K562 (cell line): ENCODE measurements at regions not wholly inside any gene's neighbourhood (a gene's known extent, or its start where the extent isn't known, plus 50 kb on each side); places are given as distances from the start of the nearest gene placed in this dataset.
A peak's percentile ranks its signal among the peaks of the same experiment; 100 is the strongest.

ENCODE experiments used
- ATAC-seq: fragments of 200-7000 bp; cut with Tn5 transposase; 3 replicates; pipeline ENCODE4 v1.9.1; 2020; ENCODE audit warnings: moderate library complexity
- BruUV-seq: library from RNA; stranded (reverse); fragments of 400-500 nt; replicated peaks from 2 replicates; lab custom pipeline; 2021; lab: Mats Ljungman, UMichigan
- CTCF ChIA-PET: fragments of 300-600 bp; formaldehyde crosslinking; extraction: SDS; loops from one replicate; lab custom pipeline; 2021; ENCODE audit warnings: low intra/inter-chr PET ratio; lab: Yijun Ruan, JAX
- POLR2A ChIA-PET: fragments of 300-600, 350-650 bp; sonication (Branson Sonifier 250); formaldehyde crosslinking; extraction: SDS; loops from one replicate; lab custom pipeline; 2021; ENCODE audit warnings: antibody characterized with exemption, inconsistent platforms; lab: Yijun Ruan, JAX
- DNase-seq, 4 experiments: peaks; one replicate each; pipeline versions ENCODE4 v3.0.0 to v3.0.0-alpha.2; 2011 to 2018; ENCODE audit warnings: low spot score in 3 of 4, mixed read lengths in 3 of 4; ENCODE audit errors: extremely low read depth in 1 of 4
- FAIRE-seq: peaks from 2 replicates; lab custom pipeline; 2011; peaks lifted over from hg19 to GRCh38; lab: Jason Lieb, UNC
- H2AFZ ChIP-seq: 2 replicates; pipeline ENCODE4 v1.6.0; 2011; ENCODE audit warnings: low read depth, low read length, control low read depth, inconsistent platforms
- H3K27ac ChIP-seq: fragments of 200-600 bp; 3 replicates; pipeline ENCODE4 v1.8.0; 2011; ENCODE audit warnings: low read depth, mild to moderate bottlenecking, control low read depth, inconsistent platforms, low read length, moderate library complexity, mixed read lengths; ENCODE audit errors: extremely low read depth
- H3K27me3 ChIP-seq, 2 experiments: fragments of 300-600 bp in 1 of 2; 2 replicates in 1 of 2; 3 replicates in 1 of 2; pipeline versions ENCODE4 v1.6.0 to v1.8.0; 2011; ENCODE audit warnings: inconsistent platforms in 2 of 2, low read length in 2 of 2, mild to moderate bottlenecking in 1 of 2, mixed read lengths in 1 of 2, moderate library complexity in 1 of 2; ENCODE audit not compliant: control insufficient read depth in 2 of 2, insufficient read depth in 2 of 2
- H3K36me3 ChIP-seq: fragments of 300-600 bp; 3 replicates; pipeline ENCODE4 v1.8.0; 2011; ENCODE audit warnings: mild to moderate bottlenecking, low read length, inconsistent platforms; ENCODE audit not compliant: control insufficient read depth, insufficient read depth
- H3K4me1 ChIP-seq, 2 experiments: fragments of 200-600 bp in 1 of 2; replicated peaks in 1 of 2; 2 replicates in 1 of 2; 3 replicates in 1 of 2; pipeline versions ENCODE4 v1.5.1 to v1.8.0; 2011; ENCODE audit warnings: inconsistent platforms in 2 of 2, low read length in 2 of 2, mild to moderate bottlenecking in 1 of 2, mixed read lengths in 1 of 2, moderate library complexity in 1 of 2; ENCODE audit not compliant: control insufficient read depth in 2 of 2, insufficient read depth in 2 of 2
- H3K4me2 ChIP-seq: 2 replicates; pipeline ENCODE4 v1.6.1; 2011; ENCODE audit warnings: low read length, control low read depth, inconsistent platforms, mixed read lengths; ENCODE audit not compliant: insufficient read depth
- H3K4me3 ChIP-seq: fragments of 200-600 bp; sonication (generic), shearing (Covaris generic); 2 replicates; pipeline ENCODE4 v1.5.1; 2016; ENCODE audit warnings: control low read depth, inconsistent platforms
- H3K79me2 ChIP-seq: fragments of 200-600 bp; 3 replicates; pipeline ENCODE4 v1.8.0; 2011; ENCODE audit warnings: low read length, inconsistent platforms; ENCODE audit not compliant: control insufficient read depth, insufficient read depth
- H3K9ac ChIP-seq, 2 experiments: 2 replicates each; pipeline versions ENCODE4 v1.6.0 to v1.6.1; 2011; ENCODE audit warnings: low read depth in 2 of 2, low read length in 2 of 2, control low read depth in 1 of 2, inconsistent platforms in 1 of 2, mild to moderate bottlenecking in 1 of 2, mixed read lengths in 1 of 2; ENCODE audit not compliant: insufficient read depth in 1 of 2
- H3K9me1 ChIP-seq: one replicate; pipeline ENCODE4 v1.6.0; 2011; ENCODE audit warnings: inconsistent platforms, mild to moderate bottlenecking, low read length, moderate library complexity; ENCODE audit not compliant: control insufficient read depth, insufficient read depth
- H3K9me3 ChIP-seq: replicated peaks from 2 replicates; pipeline ENCODE4 v1.5.1; 2011; ENCODE audit warnings: low read depth, low read length, inconsistent platforms; ENCODE audit not compliant: control insufficient read depth, insufficient read depth
- H4K20me1 ChIP-seq: replicated peaks from 2 replicates; pipeline ENCODE4 v1.6.1; 2011; ENCODE audit warnings: low read length, inconsistent platforms, mixed read lengths; ENCODE audit not compliant: control insufficient read depth, insufficient read depth
- BHLHE40 ChIP-seq: IDR thresholded peaks from 2 replicates; pipeline ENCODE4 v1.6.1; 2011; ENCODE audit warnings: low read length, improper control_type of control experiment
- BRF2 ChIP-seq: IDR thresholded peaks from 3 replicates; pipeline ENCODE4 v1.6.1; 2011; ENCODE audit warnings: borderline replicate concordance, mild to moderate bottlenecking; ENCODE audit not compliant: insufficient read length, insufficient read depth
- C11orf30 ChIP-seq: fragments of 450-650 bp; IDR thresholded peaks from 2 replicates; pipeline ENCODE4 v1.6.1; 2016; ENCODE audit warnings: low read depth, mild to moderate bottlenecking
- CAMTA2 ChIP-seq: fragments of 250-450 bp; sonication (Bioruptor Pico); conservative IDR thresholded peaks from 2 replicates; pipeline ENCODE4 v1.5.1; 2022
- COPS2 ChIP-seq: fragments of 450-650 bp; conservative IDR thresholded peaks from 2 replicates; pipeline ENCODE4 v1.6.1; 2016; ENCODE audit warnings: mild to moderate bottlenecking, moderate library complexity
- ERF ChIP-seq: fragments of 450-650 bp; formaldehyde crosslinking; IDR thresholded peaks from 2 replicates; pipeline ENCODE4 v1.4.0; 2020; ENCODE audit warnings: mild to moderate bottlenecking, mixed read lengths
- KDM2B ChIP-seq: fragments of 250-450 bp; sonication (Bioruptor Pico); IDR thresholded peaks from 2 replicates; pipeline ENCODE4 v1.8.0; 2021; ENCODE audit warnings: mild to moderate bottlenecking, moderate library complexity
- NFE2 ChIP-seq: IDR thresholded peaks from 2 replicates; pipeline ENCODE4 v1.6.1; 2014; ENCODE audit warnings: antibody characterized with exemption, low read depth
- PRMT5 ChIP-seq: sonication (generic); formaldehyde crosslinking; IDR thresholded peaks from 2 replicates; pipeline ENCODE4 v1.5.0; 2020; ENCODE audit warnings: missing genetic modification reagents
- RAD51 ChIP-seq: fragments of 450-650 bp; IDR thresholded peaks from 2 replicates; pipeline ENCODE4 v1.7.1; 2016; ENCODE audit warnings: low read depth, mild to moderate bottlenecking, borderline replicate concordance
- SOX6 ChIP-seq: fragments of 450-650 bp; IDR thresholded peaks from 2 replicates; pipeline ENCODE4 v1.6.1; 2014; ENCODE audit warnings: mild to moderate bottlenecking
- ZFP91 ChIP-seq: sonication (generic); formaldehyde crosslinking; IDR thresholded peaks from 2 replicates; pipeline ENCODE4 v1.8.0; 2022; ENCODE audit warnings: mild to moderate bottlenecking, missing genetic modification reagents
- ZHX1 ChIP-seq: fragments of 150-350 bp; conservative IDR thresholded peaks from 2 replicates; pipeline ENCODE4 v1.6.1; 2014; ENCODE audit warnings: low read length
- ZNF217 ChIP-seq: sonication (generic); formaldehyde crosslinking; IDR thresholded peaks from 2 replicates; pipeline ENCODE4 v1.8.0; 2022; ENCODE audit warnings: mild to moderate bottlenecking, missing genetic modification reagents
- ZNF347 ChIP-seq: fragments of 450-650 bp; formaldehyde crosslinking; IDR thresholded peaks from 2 replicates; pipeline ENCODE4 v1.4.0; 2020; ENCODE audit warnings: low read depth, mild to moderate bottlenecking, moderate library complexity
- ZNF384 ChIP-seq: IDR thresholded peaks from 2 replicates; pipeline ENCODE4 v1.6.1; 2012; ENCODE audit warnings: low read depth, low read length, improper control_type of control experiment
- ZNF449 ChIP-seq: fragments of 250-450 bp; sonication (Bioruptor Pico); IDR thresholded peaks from 2 replicates; pipeline ENCODE4 v1.8.0; 2022; ENCODE audit warnings: moderate library complexity, mild to moderate bottlenecking, inconsistent platforms
- ZNF668 ChIP-seq: fragments of 250-450 bp; sonication (Bioruptor Pico); IDR thresholded peaks from 2 replicates; pipeline ENCODE4 v1.8.0; 2022; ENCODE audit warnings: mild to moderate bottlenecking, inconsistent platforms
- ZNF780A ChIP-seq: fragments of 250-450 bp; sonication (Bioruptor Pico); IDR thresholded peaks from 2 replicates; pipeline ENCODE4 v1.5.0; 2021; ENCODE audit warnings: mild to moderate bottlenecking
- WGBS: fragments of 100-300 bp; shearing (Covaris generic); methylation state at CpG from one replicate; pipeline ENCODE4 v1.1.6; 2016; ENCODE audit warnings: low coverage, mixed read lengths; ENCODE audit not compliant: insufficient coverage; ENCODE audit errors: missing lambda C conversion rate; 5-methylcytosine and 5-hydroxymethylcytosine counted together
- in situ Hi-C: fragments of 300-500 bp; cut with MboI; formaldehyde crosslinking; loops from 4 replicates; pipeline ENCODE4 v1.15.0; 2018; ENCODE audit warnings: inconsistent platforms, mixed read lengths
- intact Hi-C: fragments of 100-400 bp; cut with micrococcal nuclease; formaldehyde crosslinking; loops from 2 replicates; pipeline ENCODE4 v1.14.2; 2022

- no peak overlapping the region for H2AFZ ChIP-seq
- no TSS peak for BruUV-seq
- in situ Hi-C loops (no loop called here), intact Hi-C loops (loop anchor here (10.0 kb wide), 1 partner anchor 103 kb away; no protein-coding TSS in a partner anchor)
- CTCF ChIA-PET = no interaction called here
- no peaks in the 10 kb centered on the region for H3K36me3 ChIP-seq
- H3K27me3 ChIP-seq = 0 out of 5 replicates have a peak, but pooled peaks cover 0 to 5% of the 10 kb centered on the region in 2 experiments
- no peak for FAIRE-seq
- no peaks in the 10 kb centered on the region for H3K9me3 ChIP-seq
- WGBS = 5% methylated on average over 5 of the region's 5 CpGs
- POLR2A ChIA-PET = no interaction called here
- peaks cover 0 to 3% of the 10 kb centered on the region in 2 experiments; a peak in 3 of 5 replicates for H3K4me1 ChIP-seq
- H3K9me1 ChIP-seq = no peaks in the 10 kb centered on the region
- no peaks in the 10 kb centered on the region for H4K20me1 ChIP-seq
- H3K4me2 ChIP-seq = no peak overlapping the region
- no peak for DNase-seq
- no peak for ATAC-seq
- H3K27ac ChIP-seq = no peak overlapping the region
- H3K79me2 ChIP-seq = no peaks in the 10 kb centered on the region
- H3K9ac ChIP-seq = no peak overlapping the region
- H3K4me3 ChIP-seq = no peak overlapping the region
- TF ChIP-seq SOX6 (0 out of 2 replicates have a peak, but pooled peaks have one; percentile 30), ZFP91 (CRISPR knock-in tag) (no peak), ZNF347 (CRISPR knock-in tag) (no peak), ERF (no peak), COPS2 (no peak), BHLHE40 (peak; percentile 87), CAMTA2 (CRISPR knock-in tag) (no peak), NFE2 (no peak), ZNF780A (no peak), PRMT5 (CRISPR knock-in tag) (no peak), ZNF668 (CRISPR knock-in tag) (no peak), RAD51 (no peak), ZNF217 (no peak), BRF2 (no peak), ZNF384 (no peak), ZHX1 (no peak), ZNF449 (no peak), KDM2B (CRISPR knock-in tag) (no peak), C11orf30 (no peak)
Observed at GRCh38 chr17:59451706-59452105, 113.7 kb upstream of the DHX40 start.
